Eye (tissue), 1 donor: ENCODE measurements at regions not wholly inside any gene's neighbourhood (a gene's known extent, or its start where the extent isn't known, plus 50 kb on each side); places are given as distances from the start of the nearest gene placed in this dataset.

Source experiments
- DNase-seq: peaks from one replicate; pipeline ENCODE4 v3.0.0-alpha.2; 2015

GRCh38 chr2:22801071-22801470, 583.9 kb upstream of the KLHL29 start:
- DNase-seq: no peak

- peak; percentile 62 for DNase-seq
These were observed 583.0 kb upstream of the KLHL29 start for GRCh38 chr2:22801970-22802369.

- DNase-seq: no peak
These were observed 577.1 kb upstream of the KLHL29 start for GRCh38 chr2:22807872-22808271.

DNA sequence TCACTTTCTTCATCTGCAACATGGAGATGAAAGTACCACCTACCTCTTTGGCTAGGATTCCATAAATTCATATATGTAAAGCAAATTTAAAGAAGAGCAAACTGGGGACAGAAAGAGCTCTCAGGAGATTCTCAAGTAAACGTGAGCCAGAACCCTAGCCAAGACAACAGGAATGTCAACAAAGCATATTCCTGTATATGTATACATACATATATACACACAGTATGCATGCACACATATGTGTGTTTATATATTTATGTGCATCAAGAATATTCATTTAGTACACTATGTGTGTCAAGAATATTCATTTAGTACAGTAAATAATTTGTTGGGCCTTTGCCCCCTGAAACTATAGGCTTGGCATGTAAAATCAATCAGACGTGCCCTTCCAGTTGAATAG, 574.4 kb upstream of the KLHL29 start:
- DNase-seq: no peak

DNA sequence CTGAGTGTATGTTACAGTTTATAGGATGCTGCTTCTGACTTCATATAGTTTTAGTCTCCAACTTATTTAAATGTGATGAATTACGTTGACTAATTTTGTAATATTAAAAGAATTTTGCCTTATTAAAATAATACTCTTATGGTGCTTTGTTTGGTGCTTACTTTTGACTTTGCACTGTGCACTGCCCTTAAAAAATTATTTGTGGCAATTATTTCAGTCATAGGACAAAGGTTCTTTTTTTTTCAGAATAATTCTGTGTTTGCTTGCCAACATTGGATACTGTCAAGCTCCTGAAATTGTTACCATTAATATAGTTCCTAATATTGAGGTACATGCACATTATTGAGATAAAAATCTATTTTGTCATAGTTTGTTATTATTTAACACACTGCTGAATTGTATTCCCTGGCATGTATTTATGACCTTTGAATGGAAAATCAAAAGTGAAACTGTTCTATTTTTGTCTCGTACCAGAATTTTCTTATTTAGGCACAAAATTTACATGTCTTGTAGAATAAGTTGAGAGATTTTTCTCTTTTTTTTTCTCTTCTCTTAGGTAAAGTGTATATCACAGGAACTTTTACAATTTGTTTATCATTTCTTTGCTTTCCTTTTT, 572.8 kb upstream of the KLHL29 start:
- DNase-seq: no peak

DNA sequence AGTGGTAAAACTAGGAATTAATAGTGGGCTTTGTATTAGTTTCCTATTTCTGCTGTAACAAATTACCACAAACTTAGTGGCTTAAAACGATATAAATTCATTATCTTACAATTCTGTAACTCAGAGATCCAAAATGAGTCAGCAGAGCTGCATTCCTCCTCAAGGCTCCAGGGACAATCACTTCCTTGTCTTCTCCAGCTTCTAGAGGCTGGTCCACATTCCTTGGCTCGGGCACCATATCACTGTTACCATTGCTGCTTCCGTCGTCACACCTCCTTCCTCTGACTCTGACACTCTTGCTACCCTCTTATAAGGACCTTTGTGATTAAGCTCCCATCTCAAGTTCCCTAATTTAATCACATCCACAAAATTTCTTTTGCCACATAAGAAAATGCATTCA, 567.8 kb upstream of the KLHL29 start:
- DNase-seq: no peak

DNA sequence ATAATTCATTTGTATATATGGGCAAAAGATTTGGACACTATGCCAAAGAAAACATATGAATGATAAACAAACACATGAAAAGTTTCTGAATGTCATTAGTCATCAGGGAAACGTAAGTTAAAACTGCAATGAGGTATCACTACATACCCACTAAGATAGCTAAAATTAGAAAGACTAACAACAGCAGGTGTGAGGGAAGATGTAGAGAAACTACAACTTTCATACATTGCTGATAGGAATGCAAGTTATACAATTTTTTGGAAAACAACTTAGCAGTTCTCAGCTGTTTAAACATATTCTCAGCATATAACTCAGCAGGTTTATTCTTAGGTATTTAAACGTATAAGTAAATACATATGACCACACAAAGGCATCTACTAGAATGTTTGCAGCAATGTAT, 563.5 kb upstream of the KLHL29 start:
- no peak for DNase-seq

DNA sequence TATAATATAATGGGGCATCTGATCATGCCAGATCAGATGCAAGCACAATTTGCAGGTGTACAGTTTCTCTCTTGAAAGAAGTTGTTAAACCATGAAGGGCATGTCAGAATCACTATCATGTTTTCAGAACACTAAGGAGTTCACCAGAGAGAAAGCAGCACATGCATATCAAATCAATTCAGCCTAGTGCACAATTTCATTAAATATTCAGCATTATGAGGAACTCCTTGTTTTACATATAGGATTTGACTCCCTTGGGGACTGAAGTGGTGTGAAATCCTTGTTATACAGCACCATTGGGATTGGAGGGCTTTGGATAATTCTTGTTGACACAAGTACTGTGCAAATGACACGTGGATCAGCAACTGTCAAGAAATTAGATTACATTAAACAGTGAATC, 562.1 kb upstream of the KLHL29 start:
- peak; percentile 50 for DNase-seq

DNA sequence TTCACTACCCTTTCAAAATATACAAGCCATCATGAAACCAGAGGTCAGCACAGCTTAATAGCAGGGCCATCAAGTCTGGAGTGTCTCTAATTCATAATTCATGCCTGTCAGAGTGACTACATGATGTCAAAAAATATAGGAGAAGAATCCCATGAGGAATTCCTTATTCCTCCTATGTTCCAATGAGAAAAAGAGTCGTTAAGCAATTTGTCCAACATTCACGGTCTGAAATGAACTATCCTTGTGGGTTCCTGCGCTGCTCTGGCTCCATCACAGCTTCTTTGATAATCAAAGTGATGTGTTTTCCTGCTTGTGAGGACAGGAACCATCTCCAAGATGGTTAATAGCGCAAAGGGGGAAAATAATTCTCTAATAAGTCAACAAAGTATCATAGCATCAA, 560.4 kb upstream of the KLHL29 start:
- peak; percentile 63 for DNase-seq

GRCh38 chr2:22826703-22827102, 558.3 kb upstream of the KLHL29 start:
- DNase-seq: peak; percentile 11

- DNase-seq: no peak
These were observed 555.2 kb upstream of the KLHL29 start for GRCh38 chr2:22829791-22830190.

DNA sequence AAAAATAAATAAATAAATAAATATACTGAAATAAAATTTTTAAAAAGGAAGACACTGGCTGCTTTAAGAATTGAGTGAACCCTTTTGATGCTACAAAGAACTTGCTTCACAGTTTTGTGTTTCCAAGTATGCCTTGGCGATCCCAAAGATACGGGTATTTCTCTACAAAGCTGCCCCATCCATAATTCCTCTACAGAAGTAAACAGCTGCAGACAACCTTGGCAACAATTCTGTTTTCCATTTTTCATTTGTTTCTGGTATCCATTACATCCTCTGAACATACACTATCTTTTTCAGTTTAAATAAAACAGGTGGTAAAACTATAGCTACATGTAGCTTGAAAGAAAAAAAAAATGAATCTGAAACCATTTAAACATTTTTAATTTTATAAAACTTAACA, 552.8 kb upstream of the KLHL29 start:
- no peak for DNase-seq

DNA sequence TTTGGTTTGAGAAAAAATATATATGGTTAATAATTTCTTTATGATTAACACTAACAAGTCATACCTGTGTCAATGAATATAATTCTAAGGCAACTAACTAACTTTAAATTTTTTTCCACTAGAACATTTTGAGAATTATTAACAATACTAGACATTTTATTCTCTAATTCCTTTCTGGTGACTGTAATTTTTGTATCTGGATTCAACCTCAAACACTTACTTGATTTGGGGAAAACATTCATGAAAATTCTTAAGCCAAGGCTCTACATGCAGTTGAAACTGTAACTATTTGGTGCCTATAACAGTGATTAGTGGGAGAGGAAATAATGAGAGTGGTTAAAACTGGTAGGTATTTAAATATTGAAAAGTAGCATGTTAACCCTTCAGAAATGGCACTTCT, 546.5 kb upstream of the KLHL29 start:
- DNase-seq: no peak

DNA sequence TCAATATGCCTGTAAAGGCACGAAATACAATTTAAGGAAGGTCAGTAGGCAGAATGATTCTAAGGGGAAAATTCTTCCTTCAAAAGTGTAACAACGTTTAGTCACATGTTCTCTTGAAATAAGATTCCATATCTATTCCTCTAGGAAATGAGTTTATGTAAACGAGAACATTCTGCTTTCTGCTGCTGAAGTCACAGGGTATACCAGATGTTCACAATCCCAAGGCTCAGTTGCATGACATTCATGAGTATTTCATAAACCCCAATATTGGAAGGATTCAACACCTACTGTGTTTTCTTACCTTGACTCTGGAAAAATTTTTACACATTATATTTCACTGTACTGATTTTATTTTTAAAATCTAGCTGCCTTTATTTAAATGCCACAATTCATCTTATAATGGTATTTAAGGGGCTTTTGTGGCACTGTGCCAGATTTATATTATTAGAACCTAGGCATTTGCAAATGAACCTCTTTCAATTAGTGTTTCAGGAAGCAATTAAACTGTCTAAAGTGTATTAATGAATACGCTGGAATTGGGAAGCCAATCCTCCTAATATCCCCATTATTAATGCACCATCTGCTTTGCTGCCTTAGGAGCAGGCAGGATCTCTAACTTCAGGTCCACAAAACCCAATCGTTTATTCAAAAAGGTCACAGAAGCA, 542.6 kb upstream of the KLHL29 start:
- no peak for DNase-seq

- no peak for DNase-seq
These were observed 541.0 kb upstream of the KLHL29 start for GRCh38 chr2:22843919-22844537.

DNA sequence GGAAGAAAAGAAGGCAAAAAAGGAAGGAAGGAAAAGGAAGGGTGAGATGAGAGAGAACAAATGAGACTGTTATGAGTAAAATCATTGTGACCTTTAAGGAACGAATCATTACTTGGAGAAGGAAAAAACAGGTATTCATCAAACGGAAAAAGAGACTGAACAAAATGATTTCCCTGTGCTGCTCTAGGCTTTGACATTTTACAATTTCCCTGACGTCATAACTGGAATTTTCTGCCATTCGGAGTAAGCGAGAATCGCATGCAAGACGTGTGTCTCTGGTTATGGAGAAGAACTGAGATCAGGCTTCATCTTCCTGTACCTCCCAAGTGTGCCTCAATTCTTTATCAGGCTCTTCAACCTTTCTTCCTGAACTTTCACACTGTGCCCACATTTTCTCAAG, 534.7 kb upstream of the KLHL29 start:
- no peak for DNase-seq

- no peak for DNase-seq
These were observed 530.4 kb upstream of the KLHL29 start for GRCh38 chr2:22854588-22854987.

GRCh38 chr2:22855081-22855480, 529.9 kb upstream of the KLHL29 start:
- DNase-seq: peak; percentile 9

- DNase-seq: peak; percentile 71
These were observed 529.2 kb upstream of the KLHL29 start for GRCh38 chr2:22855761-22856184.

- DNase-seq: no peak
These were observed 517.0 kb upstream of the KLHL29 start for GRCh38 chr2:22867973-22868372.

DNA sequence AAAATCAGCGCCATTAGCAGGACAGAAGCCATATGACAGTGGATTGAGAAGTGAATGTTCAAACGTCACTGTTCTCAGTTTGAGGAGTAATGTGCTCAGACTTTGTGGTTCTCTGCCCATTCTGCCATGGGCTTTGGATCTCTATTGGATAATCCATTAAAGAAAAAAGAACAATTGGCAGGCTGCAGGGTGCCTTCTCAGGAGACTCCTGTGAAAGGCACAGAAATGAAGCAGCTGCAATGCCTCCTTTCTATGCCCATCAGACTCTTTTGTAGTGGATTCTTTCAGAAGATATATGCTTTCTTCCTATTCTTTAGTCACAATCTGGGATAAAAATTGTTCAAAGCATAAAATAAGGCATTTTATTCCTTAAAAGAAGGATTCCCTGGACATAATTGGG, 506.9 kb upstream of the KLHL29 start:
- no peak for DNase-seq

DNA sequence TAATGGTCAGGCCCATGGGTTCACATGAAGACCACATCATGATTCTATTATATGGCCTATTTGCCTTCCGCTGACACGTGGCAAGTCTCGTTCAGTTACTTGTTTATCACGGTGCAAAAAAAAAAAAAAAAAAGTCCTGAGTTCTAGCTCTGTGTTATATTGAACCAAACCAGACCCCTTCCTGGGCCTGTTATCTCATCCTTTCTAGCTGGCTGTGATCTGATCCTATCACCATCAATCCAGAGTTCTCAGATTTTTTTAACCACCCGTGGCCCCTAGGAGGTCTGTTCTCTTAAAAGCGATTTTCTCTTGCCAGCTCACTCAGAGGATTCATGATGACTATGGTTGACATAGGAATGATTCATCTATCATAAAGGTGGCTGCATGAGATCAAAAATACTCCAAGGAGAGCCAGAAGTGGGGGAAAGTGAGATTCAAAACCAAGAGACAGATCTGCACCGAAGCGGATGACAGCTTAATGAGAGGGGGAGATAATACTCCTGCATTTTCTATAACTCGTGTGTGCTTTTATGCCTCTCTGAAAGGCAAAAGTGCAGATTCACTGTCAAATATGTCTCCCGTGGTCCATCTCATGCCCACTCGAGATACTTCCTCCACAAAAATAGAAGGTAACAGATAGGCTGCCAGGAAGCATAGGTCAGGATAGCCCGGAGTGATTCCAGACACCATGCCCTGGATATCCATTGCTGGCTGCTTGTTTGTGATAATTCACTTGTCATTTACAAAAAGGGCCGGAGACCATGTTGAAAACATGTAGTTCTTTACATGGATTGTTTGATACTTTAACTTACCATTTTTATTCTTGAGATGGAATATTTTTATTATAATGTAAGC, 505.7 kb upstream of the KLHL29 start:
- DNase-seq: no peak

DNA sequence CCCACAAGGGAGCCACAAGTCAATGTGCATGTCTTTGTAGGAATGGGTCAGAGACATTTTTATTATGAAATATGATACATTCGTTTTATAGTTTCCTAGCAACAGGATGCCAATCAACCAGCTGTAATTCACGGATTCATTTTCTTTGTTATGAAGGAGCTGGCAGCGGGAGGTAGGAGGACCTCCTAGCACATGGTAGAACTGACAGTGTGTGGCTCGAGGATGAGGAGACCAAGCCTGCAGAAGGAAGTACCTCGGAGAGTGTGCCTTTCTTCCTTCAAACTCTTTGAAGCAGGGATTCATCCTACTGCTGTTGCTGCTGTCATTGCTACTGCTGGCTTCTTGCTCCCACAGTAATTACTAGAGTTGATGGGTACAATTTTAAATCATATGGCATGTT, 504.8 kb upstream of the KLHL29 start:
- no peak for DNase-seq

DNA sequence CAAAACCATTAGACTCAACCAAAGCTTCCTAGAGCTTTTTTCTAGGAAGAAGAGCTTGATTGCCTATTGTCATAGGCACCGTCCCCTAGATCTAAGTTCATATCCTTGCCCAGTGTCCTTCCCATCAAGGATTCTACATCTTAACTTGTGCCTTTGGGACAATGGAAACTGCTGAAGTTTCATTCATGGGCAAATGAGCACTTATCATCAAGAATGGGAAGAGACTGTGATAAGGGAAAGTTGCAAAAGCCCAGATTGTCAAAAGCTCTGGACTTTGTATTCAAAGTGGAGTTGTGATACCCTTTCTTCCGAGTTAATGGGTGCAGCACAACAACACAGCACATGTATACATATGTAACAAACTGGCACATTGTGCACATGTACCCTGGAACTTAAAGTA, 503.0 kb upstream of the KLHL29 start:
- DNase-seq: no peak
